ENCODE measurements at regions not wholly inside any gene's neighbourhood (a gene's known extent, or its start where the extent isn't known, plus 50 kb on each side); places are given as distances from the start of the nearest gene placed in this dataset.

- ATAC-seq (ENCODE audit: insufficient read depth, low FRiP score) (no peak), DNase-seq (no peak)
- no peak for TF ChIP-seq CTCF (IDR thresholded peaks at IDR 0.05; ENCODE audit: control extremely low read depth, extremely low read depth)
Observed at GRCh38 chr1:30598571-30599114, 124.7 kb downstream of the MATN1 start.

GRCh38 chr1:30597711-30598110 lies 125.7 kb downstream of the MATN1 start:
- Histone ChIP-seq H3K36me3 (ENCODE audit: control insufficient read depth in 4 of 4, insufficient read depth in 4 of 4, low read length in 4 of 4) (no peaks in the 10 kb centered on the region), H3K27ac (ENCODE audit: low read depth in 1 of 2, low read length in 1 of 2) (no peak overlapping the region), H3K9ac (ENCODE audit: insufficient read depth in 1 of 2, low read length in 2 of 2) (no peak overlapping the region), H3K4me3 (no peak overlapping the region), H3K27me3 (ENCODE audit: control insufficient read depth in 3 of 3, insufficient read depth in 3 of 3, low read length in 2 of 3) (peaks cover 6 to 24% (median 8%) of the 10 kb centered on the region in 3 donors), H3K4me1 (ENCODE audit: control insufficient read depth in 5 of 5, insufficient read depth in 5 of 5, low read length in 5 of 5) (no peaks in the 10 kb centered on the region), H3K9me3 (ENCODE audit: control insufficient read depth in 4 of 4, insufficient read depth in 3 of 4, low read length in 3 of 4) (peaks cover 0 to 3% (median 0%) of the 10 kb centered on the region in 4 donors)
- ATAC-seq (ENCODE audit: insufficient read depth, low FRiP score): no peak
- no peak for TF ChIP-seq CTCF (IDR thresholded peaks at IDR 0.05; ENCODE audit: control extremely low read depth, extremely low read depth)
- no peak for DNase-seq
- 68 to 75% methylated on average over 6 of the region's 6 CpGs for WGBS, 2 donors

More at GRCh38 chr1:30598571-30599114, 124.7 kb downstream of the MATN1 start:
- Histone ChIP-seq H3K4me3 (no peak overlapping the region), H3K27ac (ENCODE audit: low read depth in 1 of 2, low read length in 1 of 2) (no peak overlapping the region), H3K4me1 (ENCODE audit: control insufficient read depth in 5 of 5, insufficient read depth in 5 of 5, low read length in 5 of 5) (no peaks in the 10 kb centered on the region), H3K27me3 (ENCODE audit: control insufficient read depth in 3 of 3, insufficient read depth in 3 of 3, low read length in 2 of 3) (peaks cover 6 to 24% (median 8%) of the 10 kb centered on the region in 3 donors), H3K36me3 (ENCODE audit: control insufficient read depth in 4 of 4, insufficient read depth in 4 of 4, low read length in 4 of 4) (no peaks in the 10 kb centered on the region), H3K9me3 (ENCODE audit: control insufficient read depth in 4 of 4, insufficient read depth in 3 of 4, low read length in 3 of 4) (peaks cover 0 to 3% (median 0%) of the 10 kb centered on the region in 4 donors), H3K9ac (ENCODE audit: insufficient read depth in 1 of 2, low read length in 2 of 2) (no peak overlapping the region)
- WGBS, 2 donors: 84 to 88% methylated on average over 4 of the region's 4 CpGs

- no peak for DNase-seq
- no peak overlapping the region for H3K4me3 ChIP-seq
- 78 to 91% methylated on average over 6 of the region's 6 CpGs for WGBS, 2 donors
Observed at GRCh38 chr1:30596891-30597290, 126.5 kb downstream of the MATN1 start.

More at GRCh38 chr1:30596891-30597290, 126.5 kb downstream of the MATN1 start:
- ATAC-seq (ENCODE audit: insufficient read depth, low FRiP score): no peak
- Histone ChIP-seq H3K4me1 (ENCODE audit: control insufficient read depth in 5 of 5, insufficient read depth in 5 of 5, low read length in 5 of 5) (no peaks in the 10 kb centered on the region), H3K27me3 (ENCODE audit: control insufficient read depth in 3 of 3, insufficient read depth in 3 of 3, low read length in 2 of 3) (peaks cover 6 to 24% (median 8%) of the 10 kb centered on the region in 3 donors), H3K27ac (ENCODE audit: low read depth in 1 of 2, low read length in 1 of 2) (no peak overlapping the region), H3K36me3 (ENCODE audit: control insufficient read depth in 4 of 4, insufficient read depth in 4 of 4, low read length in 4 of 4) (no peaks in the 10 kb centered on the region), H3K9ac (ENCODE audit: insufficient read depth in 1 of 2, low read length in 2 of 2) (no peak overlapping the region), H3K9me3 (ENCODE audit: control insufficient read depth in 4 of 4, insufficient read depth in 3 of 4, low read length in 3 of 4) (peaks cover 0 to 3% (median 0%) of the 10 kb centered on the region in 4 donors)
- no peak for TF ChIP-seq CTCF (IDR thresholded peaks at IDR 0.05; ENCODE audit: control extremely low read depth, extremely low read depth)
